NT2/D1 (cell line): ENCODE measurements at regions not wholly inside any gene's neighbourhood (a gene's known extent, or its start where the extent isn't known, plus 50 kb on each side); places are given as distances from the start of the nearest gene placed in this dataset.

Source experiments
- SUZ12 ChIP-seq: IDR thresholded peaks from 2 replicates; pipeline ENCODE4 v1.6.1; 2011; ENCODE audit not compliant: insufficient read length, insufficient read depth; ENCODE audit errors: extremely low read depth
- ZNF274 ChIP-seq: IDR thresholded peaks from 2 replicates; pipeline ENCODE4 v1.6.1; 2011; ENCODE audit warnings: mild to moderate bottlenecking, low read depth, low read length

DNA sequence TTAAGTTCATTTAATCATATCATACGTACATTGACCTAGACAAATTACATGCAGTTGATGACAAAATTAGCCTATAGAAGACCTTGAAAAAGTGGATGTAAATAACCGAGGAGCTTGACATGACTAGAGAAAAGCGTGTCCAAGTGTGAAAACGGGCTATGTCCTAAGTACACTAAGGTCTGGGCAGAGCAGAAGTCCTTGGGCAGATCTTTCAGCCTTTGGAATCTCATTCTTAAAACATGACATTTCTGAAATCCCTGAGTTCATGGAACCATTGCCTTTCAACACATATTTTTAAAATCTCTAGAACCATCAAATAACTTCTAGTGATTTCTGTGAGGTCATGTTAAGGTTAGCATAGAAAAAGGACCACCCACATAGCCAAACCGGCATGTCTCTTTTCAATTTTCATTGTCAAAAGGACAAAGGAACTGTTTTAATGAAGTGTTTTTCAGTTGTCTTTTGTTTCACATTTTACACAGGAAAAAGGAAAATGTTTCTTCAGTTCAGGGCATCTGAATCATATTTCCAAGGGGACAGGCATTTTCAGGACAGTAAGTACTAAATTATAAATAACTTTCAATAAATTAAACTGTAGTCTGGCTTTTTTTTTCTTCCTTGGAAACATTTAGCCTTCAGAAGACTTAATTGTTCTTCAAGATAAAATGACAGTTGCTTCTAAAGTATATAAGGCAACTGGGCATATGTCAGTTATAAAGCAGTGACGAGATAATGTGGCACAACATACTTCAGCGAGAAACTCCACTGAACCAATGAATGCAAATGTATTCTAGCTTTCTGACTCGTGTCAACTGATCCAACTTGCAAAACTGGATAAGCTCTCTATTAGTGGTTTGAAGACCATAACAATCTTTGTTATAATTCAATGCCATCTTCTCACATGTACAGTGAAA lies 416.8 kb downstream of the NFIB start:
- TF ChIP-seq SUZ12 (no peak), ZNF274 (no peak)
